GM18502 (cell line): ENCODE measurements at regions not wholly inside any gene's neighbourhood (a gene's known extent, or its start where the extent isn't known, plus 50 kb on each side); places are given as distances from the start of the nearest gene placed in this dataset.

Experiments used
- ATAC-seq: cut with Tn5 transposase; IDR thresholded peaks from one replicate; pipeline ENCODE4 v1.9.1; 2021; ENCODE audit warnings: mild to moderate bottlenecking; ENCODE audit not compliant: unreplicated experiment, poor library complexity

DNA sequence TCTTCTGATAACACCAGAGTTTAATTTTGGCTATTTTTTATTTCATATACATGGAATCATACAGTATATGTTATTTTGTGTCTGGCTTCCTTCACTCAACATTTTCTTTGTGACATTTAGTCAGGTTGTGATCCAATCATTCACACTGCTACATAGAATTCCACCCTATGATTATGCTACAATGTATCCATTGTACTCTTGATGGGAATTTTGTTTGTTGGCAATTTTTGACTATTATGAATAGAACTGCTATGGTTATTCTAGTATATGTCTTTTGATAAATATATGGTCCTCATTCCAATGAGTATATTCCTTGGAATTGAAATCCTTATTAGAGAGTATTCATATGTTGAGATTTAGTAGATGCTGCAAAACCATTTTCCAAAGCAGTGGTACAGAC, 936.4 kb upstream of the CHAC2 start:
- no peak for ATAC-seq

DNA sequence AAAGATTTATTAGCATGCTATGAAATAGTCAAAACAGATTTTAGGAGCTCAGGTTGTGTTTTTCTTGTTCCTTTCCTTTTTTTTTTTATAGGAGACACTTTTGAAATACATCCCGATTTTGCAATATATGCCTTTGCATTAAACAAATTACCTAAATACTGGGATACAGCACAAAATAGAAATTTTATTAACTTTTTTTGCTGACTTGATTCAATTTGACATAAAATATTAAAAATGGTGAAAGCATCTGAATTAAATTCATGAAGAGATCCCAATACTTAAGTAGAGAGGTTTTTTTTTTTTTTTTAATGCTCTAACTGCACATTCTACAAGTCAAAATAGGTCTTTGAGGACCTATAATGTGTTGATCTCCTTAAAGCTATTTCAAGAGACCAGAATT, 939.5 kb upstream of the CHAC2 start:
- no peak for ATAC-seq

DNA sequence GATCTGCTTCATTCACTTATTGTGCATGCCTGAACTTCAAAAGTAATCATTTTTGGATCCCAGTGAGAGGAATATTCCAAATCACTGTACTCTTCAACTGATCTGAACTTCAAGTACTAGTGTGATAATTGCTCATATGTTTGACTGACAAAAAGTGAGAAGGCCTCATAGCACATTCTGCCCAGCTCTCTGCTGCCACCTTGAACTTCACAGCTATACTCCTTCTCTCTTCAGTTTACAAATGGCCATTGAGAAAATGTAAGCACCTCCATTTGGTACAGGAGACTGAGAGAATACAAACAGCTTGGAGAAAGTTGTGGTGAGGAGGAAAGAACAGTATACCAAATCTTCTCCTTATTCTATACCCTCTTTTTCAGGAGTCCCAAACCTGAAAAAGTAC, 946.0 kb upstream of the CHAC2 start:
- no peak for ATAC-seq

DNA sequence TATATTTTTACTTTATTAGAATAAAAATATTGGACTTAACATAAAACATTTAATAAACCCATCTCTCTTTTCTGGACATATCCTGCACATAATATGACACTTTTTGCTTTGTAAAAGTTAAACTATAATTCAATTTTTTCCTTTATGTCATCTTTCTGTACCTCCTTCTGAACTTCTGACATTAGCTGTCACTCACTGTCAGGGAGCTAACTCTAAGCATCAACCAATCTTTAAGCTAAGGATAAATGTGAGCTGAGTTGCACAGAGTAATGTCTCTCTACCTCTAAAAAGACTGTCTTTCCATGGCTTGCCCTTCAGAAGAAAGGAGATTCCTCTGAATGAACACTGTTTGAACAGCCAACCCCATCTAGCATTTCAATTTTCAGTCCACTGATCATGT, 948.6 kb upstream of the CHAC2 start:
- no peak for ATAC-seq

DNA sequence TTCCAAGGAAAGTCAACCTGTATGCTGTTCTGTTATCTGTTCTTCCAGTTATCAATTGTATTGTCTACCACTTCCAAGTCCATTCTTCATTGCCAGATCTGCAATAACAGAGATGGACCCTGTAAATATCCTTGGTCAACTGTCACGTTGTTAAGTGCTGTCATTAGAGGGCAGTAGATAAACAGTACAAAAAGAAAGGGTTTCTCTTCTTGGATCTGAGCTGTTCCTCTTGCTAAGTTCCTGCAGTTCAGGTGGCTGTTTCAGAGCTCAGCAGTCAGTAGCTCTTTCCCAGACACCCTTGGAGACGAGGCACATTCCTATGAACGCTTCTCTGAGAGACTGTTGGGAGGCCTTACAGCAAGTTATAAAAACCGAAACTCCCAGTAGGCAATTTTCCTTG, 957.1 kb upstream of the CHAC2 start:
- ATAC-seq = no peak

DNA sequence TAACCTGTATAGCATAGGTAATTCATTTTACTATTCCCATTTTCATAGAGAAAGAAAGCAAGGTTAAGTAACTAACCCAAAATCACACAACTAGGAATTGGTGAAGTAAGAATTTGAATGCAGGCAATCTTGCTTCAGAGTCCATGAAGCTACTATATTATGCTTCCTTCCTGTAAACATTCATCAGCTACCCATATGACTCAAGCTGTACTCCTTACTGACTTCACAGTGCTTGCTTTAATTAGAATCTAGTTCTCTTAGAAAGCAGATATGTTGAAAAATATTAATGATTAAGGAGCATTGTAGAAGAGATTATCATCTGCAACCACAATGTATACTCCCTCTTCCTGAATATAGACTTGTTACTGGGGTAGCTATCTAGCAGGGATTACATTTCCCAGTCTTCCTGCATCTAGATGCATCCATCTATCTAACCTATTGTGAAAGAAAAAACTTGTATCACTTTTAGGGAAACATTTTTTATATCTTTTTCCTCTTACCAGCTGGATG, 961.6 kb upstream of the CHAC2 start:
- ATAC-seq = no peak

DNA sequence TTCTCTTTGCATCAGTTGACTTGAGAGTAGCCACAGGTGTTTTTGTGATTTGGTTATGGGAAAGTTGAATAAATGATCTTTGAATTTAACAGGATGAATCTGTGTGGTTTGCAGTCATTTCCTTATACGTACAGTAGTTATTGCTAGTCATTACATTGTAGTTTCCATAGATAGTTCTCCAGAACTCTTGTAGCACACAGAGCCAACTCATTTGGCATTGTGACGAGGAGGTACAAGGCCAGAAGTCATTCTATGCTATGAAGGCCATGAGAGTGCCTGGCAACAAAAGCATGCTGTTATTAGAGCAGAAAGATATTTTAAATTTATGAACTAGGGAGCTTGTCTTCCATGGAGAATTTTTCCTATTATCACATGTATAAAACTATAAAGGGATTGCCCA, 973.0 kb upstream of the CHAC2 start:
- no peak for ATAC-seq

DNA sequence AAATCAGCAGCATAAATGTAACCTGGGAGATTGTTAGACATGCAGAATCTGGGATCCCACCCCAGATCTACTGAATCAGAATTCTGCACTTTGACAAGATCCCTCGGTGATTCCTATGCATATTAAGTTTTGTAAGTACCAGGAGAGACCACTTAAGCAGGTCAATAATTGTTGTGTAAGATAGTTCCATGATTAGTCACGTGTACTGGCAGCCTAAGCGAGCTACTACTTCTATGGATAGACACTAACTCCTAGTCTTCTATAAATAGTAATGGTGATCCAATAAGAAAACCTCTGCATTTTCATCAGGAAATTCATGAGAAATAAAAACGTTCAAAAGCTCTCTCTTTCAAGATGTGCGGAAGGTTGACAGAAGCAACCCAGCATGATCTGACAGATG, 988.2 kb upstream of the CHAC2 start:
- ATAC-seq = no peak

DNA sequence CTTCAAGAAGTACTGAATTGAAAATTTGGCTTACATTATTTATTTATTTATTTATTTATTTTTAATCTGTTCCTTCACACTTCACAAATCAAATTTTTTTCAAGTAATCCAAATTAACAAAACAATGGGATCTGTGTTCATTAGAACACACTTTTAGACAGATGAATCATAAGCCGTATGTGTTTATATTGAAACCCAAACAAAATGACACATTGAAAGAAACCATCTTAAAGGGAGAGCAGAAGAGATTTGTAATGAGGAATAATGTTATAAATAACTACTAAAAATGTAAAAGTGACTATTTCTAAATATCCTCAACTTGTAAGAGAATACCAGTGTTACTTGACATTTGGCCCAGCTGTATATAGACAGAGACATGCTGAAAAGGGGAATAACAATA, 991.0 kb upstream of the CHAC2 start:
- no peak for ATAC-seq

DNA sequence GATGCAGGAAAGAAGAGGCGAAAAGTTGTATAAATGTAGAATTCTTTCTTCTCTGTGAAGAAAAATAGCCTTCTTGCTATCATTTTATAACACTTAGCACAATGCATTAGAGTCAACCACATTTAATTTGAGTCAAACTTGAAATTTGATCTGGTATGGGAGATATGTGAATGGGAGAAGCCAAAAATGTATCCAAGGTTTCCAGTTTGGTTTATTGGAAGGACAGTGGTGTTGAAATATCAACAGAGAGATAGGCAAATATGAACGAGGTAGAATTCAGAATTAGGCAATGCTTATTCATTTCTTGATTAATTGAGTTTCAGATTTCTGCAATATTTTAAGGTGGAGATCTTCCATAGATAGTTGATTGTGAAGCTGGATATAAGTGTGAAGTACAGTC, 991.9 kb upstream of the CHAC2 start:
- no peak for ATAC-seq

DNA sequence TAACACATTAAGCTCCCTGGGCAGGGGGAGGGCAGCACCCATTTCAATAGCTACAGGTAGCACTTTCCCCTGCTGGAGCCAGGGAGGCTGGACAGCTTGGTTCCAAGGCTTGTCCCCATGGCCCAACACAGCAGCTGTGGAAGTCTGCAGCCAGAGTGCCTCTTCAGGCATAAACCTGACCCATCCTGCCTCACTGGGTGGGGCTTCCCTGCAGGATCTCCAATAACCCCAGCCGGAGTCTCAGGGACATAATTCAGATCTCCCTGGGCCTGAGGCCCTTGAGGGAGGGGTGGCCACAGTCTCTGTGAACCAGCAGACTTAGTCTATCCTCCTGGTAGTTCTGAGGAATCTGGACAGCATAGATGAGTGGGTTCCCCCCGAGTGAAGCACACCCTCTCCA, 1001.9 kb upstream of the CHAC2 start:
- no peak for ATAC-seq

DNA sequence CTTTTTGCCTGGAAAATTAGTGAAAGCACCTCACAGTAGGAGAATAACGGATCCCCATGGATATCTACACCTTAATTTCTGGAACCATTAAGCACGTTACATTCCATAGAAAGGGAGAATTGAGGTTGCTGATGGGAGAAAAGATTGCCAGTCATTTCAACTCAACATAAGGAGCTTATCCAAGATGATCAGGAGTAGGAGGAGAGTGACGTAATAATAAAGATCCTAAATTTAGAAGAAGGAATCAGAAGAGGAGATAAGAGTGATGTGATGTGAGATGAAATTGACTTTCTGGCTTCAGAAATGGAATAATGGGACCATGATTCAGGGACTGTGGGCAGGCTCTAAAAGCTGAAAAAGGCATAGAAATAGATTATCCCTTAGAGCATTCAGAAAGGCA, 1017.8 kb upstream of the CHAC2 start:
- no peak for ATAC-seq

DNA sequence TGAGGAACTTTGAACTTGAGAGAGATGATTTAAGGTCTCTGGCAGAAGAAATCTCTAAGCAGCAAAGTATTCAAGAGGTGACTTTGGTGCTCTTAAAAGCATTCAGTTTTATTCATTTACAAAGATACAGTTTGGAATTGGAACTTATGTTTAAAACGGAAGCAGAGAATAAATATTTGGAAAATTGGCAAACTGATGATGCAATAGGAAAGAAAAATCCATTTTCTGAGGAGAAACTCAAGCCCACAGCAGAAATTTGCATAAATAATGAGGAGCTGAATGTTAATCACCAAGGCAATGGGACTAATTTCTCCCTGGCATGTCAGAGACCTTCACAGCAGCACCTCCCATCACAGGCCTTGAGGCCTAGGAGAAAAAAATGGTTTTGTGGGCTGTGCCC, 1022.5 kb upstream of the CHAC2 start:
- no peak for ATAC-seq

DNA sequence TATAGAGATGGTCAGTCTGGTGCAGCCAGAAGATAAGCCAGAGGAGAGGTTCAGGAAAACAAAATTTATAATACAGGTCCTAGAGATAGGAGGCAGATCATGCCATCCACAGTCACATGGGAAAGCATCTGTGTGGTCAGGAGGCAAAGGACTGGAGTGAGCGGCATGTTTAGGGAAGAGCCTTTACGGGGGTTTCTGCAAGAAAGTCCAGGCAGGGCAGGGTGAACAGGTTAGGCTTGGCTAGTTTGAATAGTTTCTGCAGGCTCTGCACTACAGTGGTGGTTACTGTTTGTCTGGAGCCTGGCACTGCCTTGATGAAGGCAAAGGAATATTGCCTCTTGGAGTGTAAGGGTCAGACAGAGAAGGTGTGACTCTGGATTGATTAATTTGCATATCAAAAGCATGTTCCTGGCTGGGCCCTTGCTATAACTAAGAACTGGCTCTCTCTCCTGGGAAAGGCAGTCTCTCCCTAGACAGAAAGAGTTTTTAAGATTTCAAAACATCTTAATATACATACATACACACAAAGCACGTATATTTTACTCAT, 1034.7 kb upstream of the CHAC2 start:
- no peak for ATAC-seq

DNA sequence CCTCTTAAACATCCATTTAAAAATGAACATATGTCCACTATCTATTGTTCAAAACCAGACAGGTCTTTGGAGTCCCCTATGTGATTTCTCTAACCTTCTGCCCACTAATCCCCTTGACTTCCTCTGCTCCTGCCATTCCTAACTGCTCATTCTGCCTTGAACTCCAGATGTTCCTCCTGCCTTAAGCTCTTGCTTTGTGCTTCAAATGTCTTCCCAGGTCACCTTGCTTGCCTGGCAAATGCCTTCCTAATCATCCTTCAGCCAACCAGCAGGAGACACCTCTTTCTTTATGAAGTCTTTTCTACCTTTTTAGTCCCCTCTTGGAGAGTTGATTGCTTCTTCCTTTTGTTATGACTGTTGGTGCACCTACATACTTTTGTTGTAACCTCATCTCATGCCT, 1043.0 kb upstream of the CHAC2 start:
- no peak for ATAC-seq

DNA sequence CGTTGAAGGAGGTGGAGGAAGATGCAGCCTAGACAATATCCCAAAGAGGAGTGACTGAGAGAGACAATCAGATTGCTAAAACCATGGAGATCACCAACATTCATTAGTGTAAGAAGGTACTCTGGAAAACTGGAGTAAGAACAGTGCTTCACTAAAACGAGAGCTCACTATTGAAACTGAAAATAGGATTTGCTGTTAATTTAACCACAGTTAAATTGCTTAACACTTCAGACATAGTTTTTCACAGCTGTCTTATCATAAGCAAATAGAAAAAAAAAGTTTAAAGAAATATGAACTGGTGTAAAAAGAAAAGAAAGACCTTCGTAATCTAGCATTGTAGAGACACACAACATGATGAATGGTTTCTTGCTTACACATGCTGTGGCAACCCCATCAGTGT, 1049.8 kb upstream of the CHAC2 start:
- ATAC-seq = no peak

DNA sequence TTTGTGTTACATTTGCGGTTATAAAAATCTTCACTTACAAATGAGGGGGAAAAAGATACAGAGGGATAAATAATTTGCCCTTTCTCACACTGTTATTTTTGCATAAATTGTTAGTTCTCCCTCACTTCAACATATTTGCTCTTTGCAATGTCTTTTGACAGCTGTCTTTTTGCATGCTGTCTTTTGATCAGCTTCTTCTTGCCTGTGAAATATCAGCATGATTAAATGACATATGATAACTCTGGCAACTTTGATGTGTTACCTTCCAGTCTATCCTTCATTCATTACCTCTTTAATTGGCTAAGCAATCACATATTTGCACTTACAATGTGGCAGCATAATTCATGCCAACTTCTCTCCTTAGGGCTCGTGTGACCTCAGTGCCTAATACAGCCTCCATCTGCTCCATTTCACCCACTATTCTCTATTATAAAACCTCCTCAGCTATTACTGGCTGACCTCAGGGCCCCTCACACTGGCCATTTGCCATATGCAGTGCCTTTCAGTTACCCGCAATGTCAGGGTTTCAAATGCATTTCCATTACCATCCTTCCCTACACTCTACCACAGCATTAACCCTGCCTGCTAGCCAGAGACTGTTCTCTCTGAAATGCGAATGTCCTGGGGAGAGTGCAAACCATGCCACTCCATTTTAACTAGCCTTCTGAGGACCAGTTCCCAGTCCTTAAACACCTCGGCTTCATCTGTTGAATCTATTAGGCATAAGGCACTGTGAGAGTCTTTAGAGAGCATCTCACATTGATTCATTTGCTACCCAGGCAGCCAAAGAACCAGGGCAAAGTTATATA, 1056.6 kb upstream of the CHAC2 start:
- no peak for ATAC-seq

DNA sequence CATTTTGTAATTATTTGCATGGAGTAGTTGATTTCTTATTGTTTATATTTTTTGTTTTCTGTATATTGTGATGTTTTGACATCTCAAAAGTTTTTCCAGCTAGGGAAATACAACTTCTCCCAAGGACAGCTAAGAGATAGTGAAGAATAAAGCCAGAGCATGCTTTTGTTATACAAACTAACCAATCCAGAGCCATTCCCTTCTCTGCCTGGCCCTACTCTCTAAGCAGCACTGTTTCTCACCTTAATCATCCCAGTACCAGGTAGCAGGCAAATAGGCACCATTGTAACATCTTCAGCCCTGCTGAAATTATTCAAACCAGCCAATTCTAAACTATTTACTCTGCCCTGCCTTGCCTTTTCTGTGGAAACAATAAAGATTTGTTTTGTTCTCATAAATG, 1063.4 kb upstream of the CHAC2 start:
- ATAC-seq = no peak

DNA sequence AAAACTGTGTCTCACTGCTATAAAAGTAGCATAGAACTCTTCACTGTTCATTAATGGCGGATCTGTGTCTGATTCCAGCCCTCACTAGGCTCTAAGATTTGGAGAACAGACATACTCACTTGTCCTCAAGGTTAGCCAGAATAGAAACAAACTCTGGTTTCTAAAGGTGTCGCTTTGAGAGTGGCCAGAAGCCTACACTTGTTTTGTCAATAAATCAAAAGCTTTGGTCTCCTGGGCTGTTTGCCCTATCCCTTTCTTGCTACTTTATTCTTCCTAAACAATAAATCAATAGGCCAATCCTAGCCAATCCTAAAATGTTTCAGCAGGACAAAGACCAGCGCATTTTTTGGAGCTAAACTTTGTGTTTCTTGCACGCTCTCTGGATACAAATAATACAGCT, 1064.6 kb upstream of the CHAC2 start:
- ATAC-seq = no peak

DNA sequence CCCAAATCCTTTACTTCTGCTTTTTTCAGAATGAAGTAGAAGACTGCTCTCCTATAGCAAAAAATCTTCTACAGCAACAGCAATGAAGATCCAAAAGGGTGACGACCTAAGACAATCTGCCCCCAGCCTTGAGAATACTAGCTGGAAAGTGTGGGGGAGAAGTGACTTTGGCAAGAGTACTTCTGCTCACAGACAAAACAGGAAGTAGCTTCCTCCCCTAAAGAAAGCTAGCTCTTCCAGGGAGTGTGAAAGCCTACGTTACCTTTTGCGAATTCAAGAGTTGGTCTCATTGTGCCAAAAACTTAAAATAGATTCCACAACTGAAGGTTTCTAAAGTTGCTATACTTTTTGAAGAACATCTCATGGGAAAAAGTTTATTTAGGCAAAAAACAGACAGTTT, 1069.2 kb upstream of the CHAC2 start:
- ATAC-seq = no peak

DNA sequence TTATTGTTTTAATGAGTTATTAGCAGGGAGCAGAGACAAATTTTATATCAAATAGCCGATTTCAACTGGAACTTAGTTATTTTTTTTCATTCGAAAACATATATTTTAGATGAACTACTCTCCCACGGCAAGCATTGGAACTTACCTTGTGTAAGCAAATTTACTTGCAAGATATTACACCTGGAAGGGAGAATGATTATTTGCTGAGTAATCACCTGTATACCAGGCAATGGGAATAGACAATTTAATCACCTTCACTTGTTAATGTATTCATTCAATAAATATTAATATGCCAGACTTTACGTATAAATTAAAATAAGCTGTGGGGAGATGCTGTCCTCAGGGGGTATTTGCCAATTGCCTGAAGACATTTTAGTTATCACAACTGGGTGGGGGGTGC, 1069.9 kb upstream of the CHAC2 start:
- no peak for ATAC-seq

DNA sequence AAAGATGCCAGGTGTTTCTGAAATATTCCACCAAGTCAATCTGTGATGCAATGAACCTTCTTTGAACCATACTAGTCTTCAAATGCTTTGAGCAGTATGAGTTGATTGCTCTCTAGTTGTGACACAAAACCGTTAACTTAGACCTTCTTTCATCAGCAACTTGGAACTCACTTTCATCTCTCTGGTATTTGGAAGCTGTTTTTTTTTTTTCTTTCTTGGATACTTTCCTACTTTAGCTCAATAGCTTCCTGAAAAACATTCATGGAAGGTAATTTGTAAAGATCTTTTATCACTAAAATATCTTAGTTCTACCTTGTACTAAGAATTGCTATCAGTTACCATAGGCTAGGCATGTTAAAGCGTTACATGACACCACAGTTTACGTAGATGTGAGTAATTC, 1071.9 kb upstream of the CHAC2 start:
- ATAC-seq = no peak
